ENCODE measurements at regions not wholly inside any gene's neighbourhood (a gene's known extent, or its start where the extent isn't known, plus 50 kb on each side); places are given as distances from the start of the nearest gene placed in this dataset.
"Not testable (repeated sequence)": the region's sequence is repeated elsewhere in the genome, so short reads cannot be mapped to it uniquely, and the experiment has no call there.

- no peak for DNase-seq (ENCODE audit: low spot score)
Observed at GRCh38 chr17:63078707-63079106, 112.7 kb downstream of the TANC2 start.

GRCh38 chr17:63082273-63082861 is 116.3 kb downstream of the TANC2 start:
- peak; percentile 23 for DNase-seq (ENCODE audit: low spot score)

GRCh38 chr17:63082952-63083351 is 116.9 kb downstream of the TANC2 start:
- peak; percentile 17 for DNase-seq (ENCODE audit: low spot score)

- no peak for DNase-seq (ENCODE audit: low spot score)
Observed at GRCh38 chr17:63086483-63087185, 120.6 kb downstream of the TANC2 start.

- not testable (repeated sequence) for DNase-seq (ENCODE audit: low spot score)
Observed at GRCh38 chr17:63090358-63091114, 124.5 kb downstream of the TANC2 start.

- not testable (repeated sequence) for DNase-seq (ENCODE audit: low spot score)
Observed at GRCh38 chr17:63091909-63092308, 125.9 kb downstream of the TANC2 start.

GRCh38 chr17:63094631-63095030 is 128.6 kb downstream of the TANC2 start:
- DNase-seq (ENCODE audit: low spot score), result no peak

GRCh38 chr17:63095459-63095858 is 129.4 kb downstream of the TANC2 start:
- DNase-seq (ENCODE audit: low spot score), result no peak

GRCh38 chr17:63095879-63096278 is 129.8 kb downstream of the TANC2 start:
- DNase-seq (ENCODE audit: low spot score), result no peak

- no peak for DNase-seq (ENCODE audit: low spot score)
Observed at GRCh38 chr17:63096426-63096825, 130.4 kb downstream of the TANC2 start.

GRCh38 chr17:63099425-63099824 is 133.4 kb downstream of the TANC2 start:
- DNase-seq (ENCODE audit: low spot score), result no peak

GRCh38 chr17:63102034-63102433 is 136.0 kb downstream of the TANC2 start:
- no peak for DNase-seq (ENCODE audit: low spot score)

- no peak for DNase-seq (ENCODE audit: low spot score)
Observed at GRCh38 chr17:63106050-63106449, 140.0 kb downstream of the TANC2 start.

- no peak for DNase-seq (ENCODE audit: low spot score)
Observed at GRCh38 chr17:63109661-63110060, 143.6 kb downstream of the TANC2 start.

- DNase-seq (ENCODE audit: low spot score), result no peak
Observed at GRCh38 chr17:63113167-63113566, 147.1 kb downstream of the TANC2 start.

- no peak for DNase-seq (ENCODE audit: low spot score)
Observed at GRCh38 chr17:63116228-63116627, 150.2 kb downstream of the TANC2 start.

- DNase-seq (ENCODE audit: low spot score), result peak; percentile 14
Observed at GRCh38 chr17:63116967-63117830, 151.2 kb downstream of the TANC2 start.

- no peak for DNase-seq (ENCODE audit: low spot score)
Observed at GRCh38 chr17:63120406-63120805, 154.4 kb downstream of the TANC2 start.

GRCh38 chr17:63124536-63124935 is 158.5 kb downstream of the TANC2 start:
- DNase-seq (ENCODE audit: low spot score), result no peak

- no peak for DNase-seq (ENCODE audit: low spot score)
Observed at GRCh38 chr17:63124958-63125357, 158.9 kb downstream of the TANC2 start.

- no peak for DNase-seq (ENCODE audit: low spot score)
Observed at GRCh38 chr17:63125987-63126386, 160.0 kb downstream of the TANC2 start.

GRCh38 chr17:63126607-63127006 is 160.6 kb downstream of the TANC2 start:
- no peak for DNase-seq (ENCODE audit: low spot score)

All from AG20443 (cell line).